Body of pancreas (tissue), 4 donors: ENCODE measurements at regions not wholly inside any gene's neighbourhood (a gene's known extent, or its start where the extent isn't known, plus 50 kb on each side); places are given as distances from the start of the nearest gene placed in this dataset.

Source experiments
- CTCF ChIP-seq, 7 experiments: fragments of 450-650 bp in 4 of 7; fragments of 200-600 bp in 3 of 7; sonication (generic) in 3 of 7; IDR thresholded peaks; one replicate each; pipeline ENCODE4 v1.5.1; 2016 to 2019; ENCODE audit warnings: antibody characterized with exemption in 7 of 7
- POLR2A ChIP-seq, 3 donors: fragments of 450-650 bp; IDR thresholded peaks; one replicate each; pipeline ENCODE4 v1.6.1; 2016; ENCODE audit warnings: antibody characterized with exemption in 3 of 3, mild to moderate bottlenecking in 2 of 3

GRCh38 chr6:28741363-28741762 is 182.4 kb downstream of the TRIM27 start:
- TF ChIP-seq CTCF (IDR thresholded peaks at IDR 0.05) (no peak), POLR2A (IDR thresholded peaks at IDR 0.05) (no peak)
